Naive thymus-derived CD8-positive, alpha-beta T cell (primary cell): ENCODE measurements at regions not wholly inside any gene's neighbourhood (a gene's known extent, or its start where the extent isn't known, plus 50 kb on each side); places are given as distances from the start of the nearest gene placed in this dataset.

Experiments used
- ATAC-seq, 2 donors: fragments of 150-1000 bp; cut with Tn5 transposase in 1 of 2; sonication (Bioruptor Pico), chemical (Tn5 transposase) in 1 of 2; 1 replicate in 1 of 2; 2 replicates in 1 of 2; pipeline ENCODE4 v1.10.0; 2021; ENCODE audit warnings: mild to moderate bottlenecking in 2 of 2, moderate library complexity in 2 of 2
- POLR2A ChIA-PET: fragments of 350-600 bp; sonication (Branson Sonifier 250); formaldehyde crosslinking; loops from one replicate; lab custom pipeline; 2021; ENCODE audit warnings: antibody characterized with exemption; lab: Charles Lee
- DNase-seq, 10 donors: peaks; one replicate each; pipeline versions ENCODE4 v3.0.0 to v3.0.0-alpha.2; 2020 to 2022
- H3K27ac Mint-ChIP-seq, 10 donors: one replicate each; pipeline ENCODE4 v1.8.0; 2020 to 2022; ENCODE audit warnings: mild to moderate bottlenecking in 10 of 10, mixed read lengths in 10 of 10, moderate library complexity in 4 of 10, inconsistent platforms in 1 of 10
- H3K27me3 Mint-ChIP-seq, 5 donors: one replicate each; pipeline ENCODE4 v1.8.0; 2021 to 2022; ENCODE audit warnings: mixed read lengths in 5 of 5
- H3K36me3 Mint-ChIP-seq, 3 donors: one replicate each; pipeline ENCODE4 v1.8.0; 2020 to 2022; ENCODE audit warnings: mixed read lengths in 3 of 3, mild to moderate bottlenecking in 2 of 3, inconsistent platforms in 1 of 3
- H3K4me1 Mint-ChIP-seq, 4 donors: one replicate each; pipeline ENCODE4 v1.8.0; 2021 to 2022; ENCODE audit warnings: mixed read lengths in 4 of 4
- H3K4me3 Mint-ChIP-seq, 10 donors: one replicate each; pipeline ENCODE4 v1.8.0; 2020 to 2022; ENCODE audit warnings: mild to moderate bottlenecking in 10 of 10, mixed read lengths in 10 of 10, moderate library complexity in 6 of 10, inconsistent platforms in 1 of 10
- H3K9me3 Mint-ChIP-seq, 9 donors: one replicate each; pipeline ENCODE4 v1.8.0; 2020 to 2022; ENCODE audit warnings: mixed read lengths in 9 of 9, mild to moderate bottlenecking in 3 of 9, inconsistent platforms in 1 of 9, moderate library complexity in 1 of 9

DNA sequence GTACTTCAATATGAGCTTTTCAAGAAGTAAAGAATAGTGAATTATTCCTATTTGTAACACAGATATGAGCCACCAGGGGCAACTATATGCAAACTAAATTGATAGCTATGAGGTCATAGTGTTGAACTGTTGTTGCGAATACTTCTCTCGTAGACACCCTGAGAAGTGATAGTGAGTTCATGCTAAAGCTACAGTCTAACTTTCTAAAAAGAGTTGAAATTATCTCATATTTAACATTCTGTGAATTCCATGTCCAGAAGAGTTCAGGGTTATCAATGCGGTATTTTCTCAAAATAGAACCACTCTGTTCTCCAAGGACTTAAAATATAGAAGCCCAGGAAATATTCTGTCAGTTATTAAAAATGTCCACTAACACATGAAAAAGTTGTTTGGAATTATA is 185.4 kb downstream of the AASDHPPT start:
- DNase-seq (no peak), ATAC-seq (no peak)
- Mint-ChIP-seq H3K4me1 (no peaks in the 10 kb centered on the region), H3K36me3 (peaks cover 0 to 10% (median 0%) of the 10 kb centered on the region in 3 donors), H3K4me3 (no peak overlapping the region), H3K27ac (no peak overlapping the region), H3K9me3 (peaks cover 0 to 20% (median 7%) of the 10 kb centered on the region in 9 donors), H3K27me3 (peaks cover 1 to 11% (median 2%) of the 10 kb centered on the region in 5 donors)
- POLR2A ChIA-PET: no interaction called here

DNA sequence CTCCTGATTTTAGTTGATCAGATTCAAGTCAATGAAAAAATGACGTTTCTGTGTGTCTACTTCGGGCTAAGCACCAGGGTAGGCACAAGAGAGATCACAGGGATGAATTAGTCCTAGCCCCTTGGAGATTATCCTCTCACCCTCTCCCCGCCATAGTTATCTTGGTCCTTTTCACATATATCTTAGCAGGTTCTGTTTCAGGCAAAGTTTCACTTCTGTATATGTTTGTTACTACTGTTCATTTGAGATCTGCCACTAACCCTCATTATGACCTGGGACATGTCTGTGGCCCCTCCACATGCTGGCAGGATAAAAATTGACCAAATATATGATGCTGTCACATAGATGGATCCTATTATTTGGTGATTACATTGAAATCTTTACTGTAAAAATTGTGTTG is 186.1 kb downstream of the AASDHPPT start:
- Mint-ChIP-seq H3K9me3 (peaks cover 0 to 24% (median 13%) of the 10 kb centered on the region in 9 donors), H3K4me1 (no peaks in the 10 kb centered on the region), H3K27ac (no peak overlapping the region), H3K4me3 (no peak overlapping the region), H3K36me3 (peaks cover 0 to 16% (median 0%) of the 10 kb centered on the region in 3 donors), H3K27me3 (peaks cover 1 to 11% (median 2%) of the 10 kb centered on the region in 5 donors)
- POLR2A ChIA-PET: no interaction called here
- ATAC-seq (no peak), DNase-seq (no peak)

DNA sequence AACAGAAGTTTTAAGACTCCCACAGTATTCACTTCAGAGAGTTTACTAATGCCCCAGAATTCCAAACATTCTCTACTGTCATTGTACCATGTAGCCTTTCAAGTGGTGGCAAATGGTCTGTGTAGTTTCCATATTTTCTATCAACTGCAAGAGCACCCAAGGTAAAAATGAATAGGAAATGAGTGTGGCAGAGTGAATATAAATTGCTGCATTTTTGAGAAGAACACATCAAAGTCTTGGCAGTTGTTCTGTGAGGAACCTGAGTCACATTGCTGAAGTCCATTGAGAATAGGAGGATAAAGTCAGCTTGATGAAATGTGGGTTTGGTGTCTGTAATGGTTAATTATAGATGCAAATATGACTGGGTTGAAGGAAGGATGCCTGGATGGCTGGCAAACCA is 193.6 kb downstream of the AASDHPPT start:
- POLR2A ChIA-PET: no interaction called here
- DNase-seq (no peak), ATAC-seq (no peak)
- H3K4me3 Mint-ChIP-seq: no peak overlapping the region
- peaks cover 1 to 11% (median 3%) of the 10 kb centered on the region in 5 donors for H3K27me3 Mint-ChIP-seq
- no peaks in the 10 kb centered on the region for H3K4me1 Mint-ChIP-seq
- peaks cover 0 to 20% (median 0%) of the 10 kb centered on the region in 3 donors for H3K36me3 Mint-ChIP-seq
- peaks cover 10 to 39% (median 25%) of the 10 kb centered on the region in 9 donors for H3K9me3 Mint-ChIP-seq
- H3K27ac Mint-ChIP-seq: no peak overlapping the region

DNA sequence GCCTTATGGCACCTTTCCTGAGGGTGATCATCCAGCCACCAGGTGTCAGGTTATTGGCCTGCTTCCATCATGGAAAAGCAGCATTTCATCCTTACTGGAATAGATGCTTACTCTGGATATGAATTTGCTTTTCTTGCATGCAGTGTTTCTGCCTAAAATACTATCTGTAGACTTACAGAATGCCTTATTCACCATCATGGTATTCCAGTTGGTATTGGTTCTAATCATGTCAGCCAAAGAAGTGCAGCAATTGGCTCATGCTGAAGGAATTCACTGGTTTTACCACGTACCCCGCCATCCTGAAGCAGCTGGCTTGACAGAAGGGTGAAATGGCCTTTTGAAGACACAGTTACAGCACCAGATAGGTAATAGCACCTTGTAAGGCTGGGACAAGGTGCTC is 194.2 kb downstream of the AASDHPPT start:
- no peak overlapping the region for H3K4me3 Mint-ChIP-seq
- no peak for DNase-seq
- no peak overlapping the region for H3K27ac Mint-ChIP-seq
- H3K36me3 Mint-ChIP-seq: peaks cover 0 to 14% (median 0%) of the 10 kb centered on the region in 3 donors
- peaks cover 10 to 41% (median 23%) of the 10 kb centered on the region in 9 donors for H3K9me3 Mint-ChIP-seq
- peaks cover 0 to 7% (median 1%) of the 10 kb centered on the region in 5 donors for H3K27me3 Mint-ChIP-seq
- no peaks in the 10 kb centered on the region for H3K4me1 Mint-ChIP-seq
- POLR2A ChIA-PET: no interaction called here
- ATAC-seq: no peak

DNA sequence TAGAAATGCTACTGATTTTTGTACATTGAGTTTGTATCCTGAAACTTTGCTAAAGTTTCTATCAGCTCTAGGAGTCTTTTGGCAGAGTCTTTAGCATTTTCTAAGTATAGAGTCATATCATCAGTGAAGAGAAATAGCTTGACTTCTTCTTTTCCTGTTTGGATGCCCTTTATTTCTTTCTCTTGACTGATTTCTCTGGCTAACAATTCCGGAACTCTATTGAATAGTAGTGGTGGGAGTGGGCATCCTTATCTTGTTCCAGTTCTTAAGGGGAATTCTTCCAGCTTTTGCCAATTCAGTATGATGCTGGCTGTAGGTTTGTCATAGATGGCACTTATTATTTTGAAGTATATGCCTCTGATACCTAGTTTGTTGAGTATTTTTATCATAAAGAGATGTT is 197.7 kb downstream of the AASDHPPT start:
- Mint-ChIP-seq H3K4me1 (no peaks in the 10 kb centered on the region), H3K9me3 (peaks cover 4 to 27% (median 18%) of the 10 kb centered on the region in 9 donors), H3K27me3 (peaks cover 0 to 1% (median 0%) of the 10 kb centered on the region in 5 donors), H3K36me3 (no peaks in the 10 kb centered on the region), H3K27ac (no peak overlapping the region), H3K4me3 (no peak overlapping the region)
- ATAC-seq: no peak
- no peak for DNase-seq
- POLR2A ChIA-PET: no interaction called here

DNA sequence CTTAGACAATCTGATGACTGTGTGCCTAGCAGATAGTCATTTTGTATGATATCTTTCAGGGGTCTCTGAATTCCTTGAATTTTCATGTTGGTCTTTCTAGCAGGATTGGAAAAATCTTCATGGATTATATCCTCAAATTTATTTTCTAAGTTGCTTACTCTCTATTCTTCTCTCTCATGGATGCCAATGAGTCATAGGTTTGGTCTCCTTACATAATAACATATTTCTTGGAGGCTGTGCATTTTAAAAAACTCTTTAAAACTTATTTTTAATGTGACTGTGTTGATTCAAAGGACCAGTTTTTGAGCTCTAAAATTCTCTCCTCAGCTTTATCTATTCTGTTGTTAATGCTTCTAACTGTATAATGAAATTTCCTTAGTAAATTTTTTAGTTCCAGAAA is 198.7 kb downstream of the AASDHPPT start:
- Mint-ChIP-seq H3K4me3 (no peak overlapping the region), H3K4me1 (no peaks in the 10 kb centered on the region), H3K27ac (no peak overlapping the region), H3K36me3 (no peaks in the 10 kb centered on the region), H3K27me3 (peaks cover 0 to 1% (median 0%) of the 10 kb centered on the region in 5 donors), H3K9me3 (peaks cover 4 to 27% (median 17%) of the 10 kb centered on the region in 9 donors)
- no peak for ATAC-seq
- POLR2A ChIA-PET: no interaction called here
- DNase-seq: no peak

DNA sequence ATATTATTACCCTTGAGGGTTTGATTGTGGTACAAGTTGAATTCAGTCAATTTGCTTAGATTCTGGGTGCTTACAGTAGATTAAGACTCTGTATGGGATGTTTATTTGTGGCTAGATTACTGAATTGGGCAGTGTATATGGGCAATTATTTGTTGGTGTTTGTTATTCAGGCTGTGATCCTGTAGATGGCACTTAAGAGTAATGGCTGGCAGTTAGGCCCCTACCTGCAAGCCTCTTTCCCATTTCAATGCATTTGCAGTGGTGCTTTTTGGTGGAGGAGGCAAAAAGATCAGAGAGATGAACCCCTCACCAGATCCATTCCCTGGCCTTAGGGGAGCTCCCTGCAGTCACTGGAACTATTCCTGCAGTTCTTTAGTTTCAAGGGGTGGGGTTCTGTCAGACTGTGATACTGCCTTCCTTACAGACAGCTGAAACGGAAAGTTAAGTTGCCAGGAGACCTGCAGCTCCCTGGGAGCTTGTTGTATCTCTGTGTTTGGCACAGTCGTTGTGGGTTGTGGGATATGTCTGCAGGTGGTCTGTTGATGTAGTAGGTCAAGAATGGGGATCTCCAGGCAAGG is 199.5 kb downstream of the AASDHPPT start:
- no peaks in the 10 kb centered on the region for H3K4me1 Mint-ChIP-seq
- POLR2A ChIA-PET: no interaction called here
- no peak overlapping the region for H3K4me3 Mint-ChIP-seq
- H3K36me3 Mint-ChIP-seq: no peaks in the 10 kb centered on the region
- DNase-seq (no peak), ATAC-seq (no peak)
- H3K9me3 Mint-ChIP-seq: peaks cover 4 to 27% (median 17%) of the 10 kb centered on the region in 9 donors
- peaks cover 0 to 1% (median 0%) of the 10 kb centered on the region in 5 donors for H3K27me3 Mint-ChIP-seq
- H3K27ac Mint-ChIP-seq: no peak overlapping the region

DNA sequence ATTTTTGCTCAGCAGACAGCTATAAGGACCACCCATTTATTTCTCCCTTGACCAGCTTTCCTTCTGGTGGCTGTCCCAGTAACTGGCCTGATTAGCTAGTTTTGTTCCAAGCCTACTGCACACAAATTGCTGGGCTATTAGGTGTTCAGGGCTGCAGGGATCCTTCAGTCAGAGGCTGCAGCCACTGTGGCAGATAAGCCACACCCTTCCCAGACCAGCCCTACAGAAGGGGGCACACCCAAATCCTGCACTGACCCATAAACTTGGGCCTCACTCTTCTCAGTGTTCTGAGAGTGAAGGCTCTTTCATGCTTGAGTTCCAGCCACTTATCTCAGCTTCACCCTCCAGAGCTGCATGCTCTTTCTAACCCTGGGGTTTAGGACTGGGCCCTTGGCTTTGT is 200.0 kb downstream of the AASDHPPT start:
- Mint-ChIP-seq H3K4me1 (no peaks in the 10 kb centered on the region), H3K27me3 (peaks cover 0 to 1% (median 0%) of the 10 kb centered on the region in 5 donors), H3K27ac (no peak overlapping the region), H3K36me3 (no peaks in the 10 kb centered on the region), H3K4me3 (no peak overlapping the region), H3K9me3 (peaks cover 4 to 27% (median 15%) of the 10 kb centered on the region in 9 donors)
- POLR2A ChIA-PET: no interaction called here
- DNase-seq: no peak
- no peak for ATAC-seq

DNA sequence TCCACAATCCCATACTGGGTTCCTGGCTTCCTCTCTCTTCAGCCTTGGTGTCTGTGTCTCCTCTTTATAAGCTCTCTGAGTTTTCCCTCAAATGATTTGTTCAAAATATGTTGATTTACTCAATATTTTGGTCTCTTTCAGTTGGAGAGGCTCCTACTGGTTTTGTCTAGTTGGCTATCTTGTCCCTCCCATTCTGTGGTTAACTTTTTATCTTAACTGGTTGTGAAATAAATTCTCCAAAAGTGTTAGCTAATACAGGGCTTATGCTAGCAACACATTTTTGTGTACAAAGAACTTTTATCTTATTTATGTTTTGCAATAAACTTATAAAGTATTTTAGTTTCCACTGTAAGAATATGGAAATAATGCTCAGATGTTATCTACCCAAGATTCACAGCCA is 200.9 kb downstream of the AASDHPPT start:
- peaks cover 2 to 27% (median 12%) of the 10 kb centered on the region in 9 donors for H3K9me3 Mint-ChIP-seq
- H3K27me3 Mint-ChIP-seq: peaks cover 0 to 6% (median 3%) of the 10 kb centered on the region in 5 donors
- H3K4me1 Mint-ChIP-seq: no peaks in the 10 kb centered on the region
- POLR2A ChIA-PET: no interaction called here
- no peak overlapping the region for H3K27ac Mint-ChIP-seq
- H3K36me3 Mint-ChIP-seq: no peaks in the 10 kb centered on the region
- no peak overlapping the region for H3K4me3 Mint-ChIP-seq
- DNase-seq (no peak), ATAC-seq (no peak)

DNA sequence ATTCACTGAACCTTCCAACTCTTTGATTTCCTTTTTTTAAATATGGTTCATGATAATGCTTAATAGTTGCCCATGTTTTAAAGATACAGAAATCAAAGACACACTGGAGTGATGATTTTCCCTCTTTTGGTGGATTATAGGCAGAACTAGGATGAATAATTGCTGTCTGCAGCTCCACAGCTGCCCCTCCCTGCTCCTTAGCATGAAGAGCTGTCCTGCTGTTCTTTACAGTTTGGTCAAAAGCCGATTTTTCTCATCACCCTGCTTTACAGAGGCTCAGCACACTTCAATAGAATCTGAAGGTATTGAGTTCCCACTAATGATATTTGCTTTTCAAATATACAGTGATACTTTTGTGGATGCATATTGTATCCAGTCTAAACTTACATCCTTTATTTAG is 202.6 kb downstream of the AASDHPPT start:
- POLR2A ChIA-PET: interaction anchor here (0.6 kb wide), 1 partner anchor 757 kb away, joined by 5 read pairs; no protein-coding TSS in a partner anchor
- no peak overlapping the region for H3K27ac Mint-ChIP-seq
- no peaks in the 10 kb centered on the region for H3K36me3 Mint-ChIP-seq
- H3K27me3 Mint-ChIP-seq: peaks cover 0 to 7% (median 3%) of the 10 kb centered on the region in 5 donors
- no peak for ATAC-seq
- no peaks in the 10 kb centered on the region for H3K4me1 Mint-ChIP-seq
- DNase-seq: no peak
- peaks cover 0 to 14% (median 2%) of the 10 kb centered on the region in 9 donors for H3K9me3 Mint-ChIP-seq
- H3K4me3 Mint-ChIP-seq: no peak overlapping the region

DNA sequence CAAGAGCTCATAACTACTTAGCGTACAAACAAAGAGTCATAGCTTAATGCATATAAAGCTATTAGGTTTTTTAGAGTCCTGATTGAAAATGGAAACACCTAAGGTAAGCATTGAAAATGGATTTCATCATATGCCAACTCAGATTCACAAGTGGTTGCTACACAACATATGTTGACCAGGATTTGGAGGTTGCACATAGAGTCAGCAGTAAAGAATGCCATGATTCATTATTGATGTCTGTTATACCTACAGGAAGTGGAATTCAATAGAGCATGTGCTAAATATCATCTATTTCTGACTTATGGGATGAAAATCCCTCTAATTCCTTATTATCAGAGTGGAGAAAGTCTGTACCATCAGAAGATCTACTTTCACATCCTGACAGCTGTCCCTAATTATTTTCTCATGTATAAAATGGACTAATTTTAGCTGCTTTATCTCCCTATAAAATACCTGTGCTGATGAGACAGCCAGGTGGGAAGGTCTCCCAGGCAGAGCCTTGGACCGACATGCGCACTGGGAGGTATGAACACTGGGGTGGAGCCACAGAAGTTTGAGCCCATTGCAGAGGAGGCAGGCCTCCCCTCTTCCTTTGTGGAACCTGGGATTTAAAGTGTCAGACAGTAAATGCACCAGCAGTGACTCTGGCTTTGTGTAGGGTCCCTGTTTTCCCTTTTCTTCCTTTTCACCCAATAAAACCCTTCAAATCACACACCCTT is 204.2 kb downstream of the AASDHPPT start:
- Mint-ChIP-seq H3K4me1 (no peaks in the 10 kb centered on the region), H3K27ac (no peak overlapping the region), H3K9me3 (peaks cover 0 to 4% (median 0%) of the 10 kb centered on the region in 9 donors), H3K27me3 (peaks cover 0 to 7% (median 3%) of the 10 kb centered on the region in 5 donors), H3K36me3 (no peaks in the 10 kb centered on the region), H3K4me3 (no peak overlapping the region)
- no peak for DNase-seq
- POLR2A ChIA-PET: no interaction called here
- ATAC-seq: no peak

DNA sequence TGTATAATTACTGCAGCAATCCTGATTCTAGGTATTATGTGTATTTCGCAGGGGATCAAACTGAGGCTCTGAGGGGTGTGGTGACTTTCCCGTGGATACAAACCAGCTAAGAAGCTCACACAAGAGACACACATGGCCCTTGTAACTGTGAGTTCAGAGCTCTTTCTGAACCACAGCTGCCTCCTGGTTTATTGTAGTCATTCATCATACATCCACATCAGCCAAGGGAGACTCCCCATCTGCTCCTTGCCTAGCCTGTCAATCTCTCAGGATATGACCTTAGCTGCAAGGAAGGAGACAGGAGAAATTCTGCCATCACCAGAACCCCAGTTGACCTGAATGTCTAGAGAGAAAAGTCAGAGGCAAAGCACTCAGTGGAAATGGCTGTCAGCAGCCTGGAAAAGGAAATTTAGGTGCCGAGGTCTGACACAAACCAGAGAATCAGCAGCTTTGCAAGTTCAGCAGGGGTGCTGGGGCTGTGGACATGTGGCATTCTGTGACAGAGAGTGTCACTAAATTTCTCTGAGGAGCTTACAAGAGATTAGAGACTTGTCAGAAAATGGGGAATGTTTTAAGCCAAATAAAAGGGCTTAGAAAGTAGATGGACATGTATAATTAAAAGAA is 209.5 kb downstream of the AASDHPPT start:
- POLR2A ChIA-PET: no interaction called here
- Mint-ChIP-seq H3K27me3 (peaks cover 0 to 7% (median 2%) of the 10 kb centered on the region in 5 donors), H3K4me1 (no peaks in the 10 kb centered on the region), H3K9me3 (peaks cover 0 to 7% (median 0%) of the 10 kb centered on the region in 9 donors), H3K36me3 (no peaks in the 10 kb centered on the region), H3K4me3 (no peak overlapping the region), H3K27ac (no peak overlapping the region)
- ATAC-seq: no peak
- DNase-seq: no peak

DNA sequence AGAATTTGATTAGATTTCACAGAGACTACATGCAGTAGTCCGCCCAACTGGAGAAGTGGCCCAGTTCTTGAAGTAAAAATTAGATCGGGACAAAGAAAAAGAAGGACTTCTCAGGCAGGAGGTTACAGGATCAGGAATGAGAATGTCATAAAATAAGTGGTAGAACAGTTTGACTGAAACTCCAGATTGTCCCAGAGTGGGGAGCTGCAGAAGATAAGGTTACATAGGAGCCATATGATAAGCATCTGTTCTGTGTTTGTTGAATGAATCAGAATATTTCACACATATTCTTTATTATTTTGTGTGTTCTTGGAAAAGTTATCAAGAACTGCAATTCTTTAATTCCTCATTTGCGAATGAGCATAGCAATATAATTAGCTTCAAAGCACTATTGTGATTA is 210.6 kb downstream of the AASDHPPT start:
- Mint-ChIP-seq H3K4me1 (no peaks in the 10 kb centered on the region), H3K27me3 (peaks cover 0 to 4% (median 2%) of the 10 kb centered on the region in 5 donors), H3K4me3 (no peak overlapping the region), H3K36me3 (no peaks in the 10 kb centered on the region), H3K27ac (no peak overlapping the region), H3K9me3 (peaks cover 0 to 7% (median 0%) of the 10 kb centered on the region in 9 donors)
- no peak for ATAC-seq
- POLR2A ChIA-PET: no interaction called here
- no peak for DNase-seq
